MM.1S (cell line): ENCODE measurements at regions not wholly inside any gene's neighbourhood (a gene's known extent, or its start where the extent isn't known, plus 50 kb on each side); places are given as distances from the start of the nearest gene placed in this dataset.

Experiments
- EZH2 ChIP-seq: fragments of 300-600 bp; sonication (generic); optimal IDR thresholded peaks from 2 replicates; pipeline ENCODE3; 2017; ENCODE audit warnings: low read depth, mild to moderate bottlenecking, antibody characterized with exemption, low read length, mixed read lengths
- EZH2phosphoT487 ChIP-seq: fragments of 300-600 bp; sonication (generic); IDR thresholded peaks from 2 replicates; pipeline ENCODE4 v1.6.1; 2018; ENCODE audit warnings: antibody characterized with exemption, low read length
- TF ChIP-seq, protein P1 (sequence below): fragments of 300-600 bp; sonication (generic); IDR thresholded peaks from 2 replicates; pipeline ENCODE4 v1.5.1; 2016; ENCODE audit warnings: antibody characterized with exemption, low read length, mixed read lengths

DNA sequence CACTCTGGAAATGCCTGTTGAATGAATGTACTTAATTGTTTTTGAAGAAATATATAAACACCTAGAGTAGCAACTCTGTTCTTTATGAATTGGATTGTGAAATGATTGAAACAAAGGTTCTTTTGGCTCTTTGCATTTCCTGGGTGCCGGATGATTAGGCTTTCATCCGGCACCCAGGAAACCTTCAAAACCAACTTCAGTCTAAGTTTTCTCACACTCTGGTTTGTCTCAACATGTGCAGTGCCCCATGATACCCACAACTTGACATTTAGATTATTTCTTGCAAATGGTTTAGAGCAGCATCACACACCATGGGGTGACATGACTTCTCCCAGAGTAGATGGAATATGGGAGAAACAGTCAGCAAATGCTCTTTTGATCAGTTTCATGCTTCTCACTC is 354.9 kb downstream of the BARHL2 start:
- TF ChIP-seq, protein P1, sequence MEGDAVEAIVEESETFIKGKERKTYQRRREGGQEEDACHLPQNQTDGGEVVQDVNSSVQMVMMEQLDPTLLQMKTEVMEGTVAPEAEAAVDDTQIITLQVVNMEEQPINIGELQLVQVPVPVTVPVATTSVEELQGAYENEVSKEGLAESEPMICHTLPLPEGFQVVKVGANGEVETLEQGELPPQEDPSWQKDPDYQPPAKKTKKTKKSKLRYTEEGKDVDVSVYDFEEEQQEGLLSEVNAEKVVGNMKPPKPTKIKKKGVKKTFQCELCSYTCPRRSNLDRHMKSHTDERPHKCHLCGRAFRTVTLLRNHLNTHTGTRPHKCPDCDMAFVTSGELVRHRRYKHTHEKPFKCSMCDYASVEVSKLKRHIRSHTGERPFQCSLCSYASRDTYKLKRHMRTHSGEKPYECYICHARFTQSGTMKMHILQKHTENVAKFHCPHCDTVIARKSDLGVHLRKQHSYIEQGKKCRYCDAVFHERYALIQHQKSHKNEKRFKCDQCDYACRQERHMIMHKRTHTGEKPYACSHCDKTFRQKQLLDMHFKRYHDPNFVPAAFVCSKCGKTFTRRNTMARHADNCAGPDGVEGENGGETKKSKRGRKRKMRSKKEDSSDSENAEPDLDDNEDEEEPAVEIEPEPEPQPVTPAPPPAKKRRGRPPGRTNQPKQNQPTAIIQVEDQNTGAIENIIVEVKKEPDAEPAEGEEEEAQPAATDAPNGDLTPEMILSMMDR = no peak
- TF ChIP-seq EZH2 (no peak), EZH2phosphoT487 (no peak)
